PC-3 (cell line): ENCODE measurements at regions not wholly inside any gene's neighbourhood (a gene's known extent, or its start where the extent isn't known, plus 50 kb on each side); places are given as distances from the start of the nearest gene placed in this dataset.

Experiments used
- ATAC-seq: fragments of 200-7000 bp; cut with Tn5 transposase; 2 replicates; pipeline ENCODE4 v1.9.1; 2020; ENCODE audit warnings: mild to moderate bottlenecking, moderate library complexity
- BruUV-seq: library from RNA; stranded (reverse); fragments of 400-500 nt; replicated peaks from 2 replicates; lab custom pipeline; 2021; lab: Mats Ljungman, UMichigan
- CTCF ChIA-PET: fragments of 300-600 bp; sonication (Branson Sonifier 250); formaldehyde crosslinking; loops from one replicate; lab custom pipeline; 2022; ENCODE audit warnings: antibody characterized with exemption; lab: Charles Lee
- POLR2A ChIA-PET: fragments of 300-600 bp; sonication (Branson Sonifier 250); formaldehyde crosslinking; loops from one replicate; lab custom pipeline; 2022; ENCODE audit warnings: antibody characterized with exemption; ENCODE audit not compliant: unreplicated experiment; lab: Charles Lee
- DNase-seq: peaks from one replicate; pipeline ENCODE4 v3.0.0-alpha.2; 2015
- H2AFZ ChIP-seq: fragments of 300-600 bp; sonication (generic); 2 replicates; pipeline ENCODE4 v1.6.0; 2016; ENCODE audit warnings: antibody characterized with exemption, low read length
- H3F3A ChIP-seq: fragments of 300-600 bp; sonication (generic); one replicate; pipeline ENCODE4 v1.6.0; 2017; ENCODE audit warnings: antibody characterized with exemption, low read length, control low read depth, mild to moderate bottlenecking; ENCODE audit not compliant: unreplicated experiment
- H3K27ac ChIP-seq: fragments of 300-600 bp; sonication (generic); 2 replicates; pipeline ENCODE4 v1.5.1; 2016; ENCODE audit warnings: mild to moderate bottlenecking, low read length
- H3K27me3 ChIP-seq: fragments of 300-600 bp; sonication (generic); 2 replicates; pipeline ENCODE4 v1.6.1; 2016; ENCODE audit warnings: low read length, mixed read lengths
- H3K36me3 ChIP-seq: fragments of 300-600 bp; sonication (generic); 2 replicates; pipeline ENCODE4 v1.6.1; 2016; ENCODE audit warnings: low read depth, mixed run types, low read length, mixed read lengths
- H3K4me1 ChIP-seq: fragments of 300-600 bp; sonication (generic); 2 replicates; pipeline ENCODE4 v1.5.1; 2016; ENCODE audit warnings: low read length; ENCODE audit not compliant: insufficient read depth
- H3K4me2 ChIP-seq: fragments of 300-600 bp; sonication (generic); 2 replicates; pipeline ENCODE4 v1.6.0; 2016; ENCODE audit warnings: low read length
- H3K4me3 ChIP-seq: fragments of 300-600 bp; sonication (generic); 2 replicates; pipeline ENCODE4 v1.5.1; 2016; ENCODE audit warnings: mild to moderate bottlenecking, low read length, mixed read lengths
- H3K79me2 ChIP-seq: fragments of 300-600 bp; sonication (generic); 2 replicates; pipeline ENCODE4 v1.6.1; 2017; ENCODE audit warnings: low read length, mixed read lengths
- H3K9ac ChIP-seq: fragments of 300-600 bp; sonication (generic); 2 replicates; pipeline ENCODE4 v1.6.0; 2016; ENCODE audit warnings: mild to moderate bottlenecking, low read length
- H3K9me2 ChIP-seq: fragments of 300-600 bp; sonication (generic); replicated peaks from 2 replicates; pipeline ENCODE4 v1.6.1; 2016; ENCODE audit warnings: mixed run types, low read length, mixed read lengths
- H3K9me3 ChIP-seq: fragments of 300-600 bp; sonication (generic); 2 replicates; pipeline ENCODE4 v1.6.1; 2016; ENCODE audit warnings: low read length, mixed read lengths
- H4K20me1 ChIP-seq: fragments of 300-600 bp; sonication (generic); 2 replicates; pipeline ENCODE4 v1.6.1; 2016; ENCODE audit warnings: low read length, mixed read lengths
- EZH2 ChIP-seq: fragments of 300-600 bp; sonication (generic); IDR thresholded peaks from one replicate; pipeline ENCODE4 v1.6.1; 2017; ENCODE audit warnings: antibody characterized with exemption, mild to moderate bottlenecking, low read length; ENCODE audit not compliant: unreplicated experiment
- EZH2phosphoT487 ChIP-seq: fragments of 300-600 bp; sonication (generic); IDR thresholded peaks from 2 replicates; pipeline ENCODE4 v1.6.1; 2018; ENCODE audit warnings: mild to moderate bottlenecking, antibody characterized with exemption, low read length, borderline replicate concordance
- intact Hi-C: fragments of 100-400 bp; cut with micrococcal nuclease; formaldehyde crosslinking; loops from 2 replicates; pipeline ENCODE4 v1.9.0; 2023
- TF ChIP-seq, protein P1 (sequence below): fragments of 300-600 bp; sonication (generic); conservative IDR thresholded peaks from 2 replicates; pipeline ENCODE4 v1.5.1; 2017; ENCODE audit warnings: antibody characterized with exemption, low read depth, mild to moderate bottlenecking, low read length

DNA sequence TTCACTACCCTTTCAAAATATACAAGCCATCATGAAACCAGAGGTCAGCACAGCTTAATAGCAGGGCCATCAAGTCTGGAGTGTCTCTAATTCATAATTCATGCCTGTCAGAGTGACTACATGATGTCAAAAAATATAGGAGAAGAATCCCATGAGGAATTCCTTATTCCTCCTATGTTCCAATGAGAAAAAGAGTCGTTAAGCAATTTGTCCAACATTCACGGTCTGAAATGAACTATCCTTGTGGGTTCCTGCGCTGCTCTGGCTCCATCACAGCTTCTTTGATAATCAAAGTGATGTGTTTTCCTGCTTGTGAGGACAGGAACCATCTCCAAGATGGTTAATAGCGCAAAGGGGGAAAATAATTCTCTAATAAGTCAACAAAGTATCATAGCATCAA is 560.4 kb upstream of the KLHL29 start:
- BruUV-seq = no TSS peak
- Histone ChIP-seq H3K36me3 (no peaks in the 10 kb centered on the region), H2AFZ (no peak overlapping the region), H4K20me1 (no peaks in the 10 kb centered on the region), H3F3A (no peaks in the 10 kb centered on the region), H3K4me1 (no peaks in the 10 kb centered on the region), H3K9me2 (no peaks in the 10 kb centered on the region), H3K9me3 (no peaks in the 10 kb centered on the region), H3K27me3 (no peaks in the 10 kb centered on the region), H3K9ac (no peak overlapping the region), H3K4me2 (no peak overlapping the region), H3K79me2 (no peaks in the 10 kb centered on the region), H3K27ac (no peak overlapping the region), H3K4me3 (no peak overlapping the region)
- ChIA-PET POLR2A (no interaction called here), CTCF (no interaction called here)
- ATAC-seq = no peak
- intact Hi-C loops = no loop called here
- TF ChIP-seq, protein P1, sequence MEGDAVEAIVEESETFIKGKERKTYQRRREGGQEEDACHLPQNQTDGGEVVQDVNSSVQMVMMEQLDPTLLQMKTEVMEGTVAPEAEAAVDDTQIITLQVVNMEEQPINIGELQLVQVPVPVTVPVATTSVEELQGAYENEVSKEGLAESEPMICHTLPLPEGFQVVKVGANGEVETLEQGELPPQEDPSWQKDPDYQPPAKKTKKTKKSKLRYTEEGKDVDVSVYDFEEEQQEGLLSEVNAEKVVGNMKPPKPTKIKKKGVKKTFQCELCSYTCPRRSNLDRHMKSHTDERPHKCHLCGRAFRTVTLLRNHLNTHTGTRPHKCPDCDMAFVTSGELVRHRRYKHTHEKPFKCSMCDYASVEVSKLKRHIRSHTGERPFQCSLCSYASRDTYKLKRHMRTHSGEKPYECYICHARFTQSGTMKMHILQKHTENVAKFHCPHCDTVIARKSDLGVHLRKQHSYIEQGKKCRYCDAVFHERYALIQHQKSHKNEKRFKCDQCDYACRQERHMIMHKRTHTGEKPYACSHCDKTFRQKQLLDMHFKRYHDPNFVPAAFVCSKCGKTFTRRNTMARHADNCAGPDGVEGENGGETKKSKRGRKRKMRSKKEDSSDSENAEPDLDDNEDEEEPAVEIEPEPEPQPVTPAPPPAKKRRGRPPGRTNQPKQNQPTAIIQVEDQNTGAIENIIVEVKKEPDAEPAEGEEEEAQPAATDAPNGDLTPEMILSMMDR = no peak
- TF ChIP-seq EZH2phosphoT487 (no peak), EZH2 (no peak)
- DNase-seq = no peak

- no peaks in the 10 kb centered on the region for H3K27me3 ChIP-seq
- no peaks in the 10 kb centered on the region for H3K9me3 ChIP-seq
- no peaks in the 10 kb centered on the region for H3K9me2 ChIP-seq
- BruUV-seq = no TSS peak
- ChIA-PET POLR2A (no interaction called here), CTCF (no interaction called here)
- no peak overlapping the region for H3K4me3 ChIP-seq
- no peak overlapping the region for H3K4me2 ChIP-seq
- intact Hi-C loops = no loop called here
- H3K4me1 ChIP-seq = no peaks in the 10 kb centered on the region
- no peaks in the 10 kb centered on the region for H4K20me1 ChIP-seq
- H3K79me2 ChIP-seq = no peaks in the 10 kb centered on the region
- TF ChIP-seq EZH2phosphoT487 (no peak), EZH2 (no peak)
- TF ChIP-seq, protein P1 = no peak
- DNase-seq = no peak
- ATAC-seq = no peak
- H3K9ac ChIP-seq = no peak overlapping the region
- H3K27ac ChIP-seq = no peak overlapping the region
- no peaks in the 10 kb centered on the region for H3F3A ChIP-seq
- H3K36me3 ChIP-seq = no peaks in the 10 kb centered on the region
- no peak overlapping the region for H2AFZ ChIP-seq
These were observed 558.3 kb upstream of the KLHL29 start for GRCh38 chr2:22826703-22827102.

DNA sequence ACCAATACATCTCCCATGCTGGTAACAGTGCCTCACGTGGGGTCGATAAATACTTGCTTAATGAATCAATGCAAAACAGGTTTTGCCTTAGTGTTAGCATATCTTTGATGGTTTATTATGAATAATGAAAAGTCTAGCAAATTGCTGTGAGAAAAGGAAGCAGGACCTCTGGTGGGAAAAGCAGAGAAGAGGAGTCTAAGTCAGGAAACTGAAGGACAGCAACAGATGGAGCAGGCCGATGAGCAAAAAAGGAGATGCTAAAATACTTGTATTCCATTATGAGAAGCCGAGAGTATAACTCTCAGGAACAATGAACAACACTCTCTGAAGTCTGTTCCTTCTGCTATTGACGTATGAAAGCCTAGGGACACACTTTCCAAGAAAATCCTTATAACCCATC is 555.2 kb upstream of the KLHL29 start:
- no peaks in the 10 kb centered on the region for H3F3A ChIP-seq
- no peaks in the 10 kb centered on the region for H3K9me3 ChIP-seq
- H4K20me1 ChIP-seq = no peaks in the 10 kb centered on the region
- H3K36me3 ChIP-seq = no peaks in the 10 kb centered on the region
- H3K9ac ChIP-seq = no peak overlapping the region
- intact Hi-C loops = no loop called here
- ATAC-seq (no peak), DNase-seq (no peak)
- POLR2A ChIA-PET = no interaction called here
- no peaks in the 10 kb centered on the region for H3K27me3 ChIP-seq
- no peaks in the 10 kb centered on the region for H3K9me2 ChIP-seq
- H3K79me2 ChIP-seq = no peaks in the 10 kb centered on the region
- H3K4me1 ChIP-seq = no peaks in the 10 kb centered on the region
- TF ChIP-seq EZH2phosphoT487 (no peak), EZH2 (no peak)
- TF ChIP-seq, protein P1 = no peak
- no peak overlapping the region for H3K4me3 ChIP-seq
- H3K27ac ChIP-seq = no peak overlapping the region
- BruUV-seq = no TSS peak
- CTCF ChIA-PET = no interaction called here
- no peak overlapping the region for H2AFZ ChIP-seq
- no peak overlapping the region for H3K4me2 ChIP-seq
